GM21576 (cell line): ENCODE measurements at regions not wholly inside any gene's neighbourhood (a gene's known extent, or its start where the extent isn't known, plus 50 kb on each side); places are given as distances from the start of the nearest gene placed in this dataset.

Experiments used
- ATAC-seq: cut with Tn5 transposase; IDR thresholded peaks from one replicate; pipeline ENCODE4 v1.9.1; 2021; ENCODE audit warnings: mild to moderate bottlenecking, moderate library complexity; ENCODE audit not compliant: unreplicated experiment

DNA sequence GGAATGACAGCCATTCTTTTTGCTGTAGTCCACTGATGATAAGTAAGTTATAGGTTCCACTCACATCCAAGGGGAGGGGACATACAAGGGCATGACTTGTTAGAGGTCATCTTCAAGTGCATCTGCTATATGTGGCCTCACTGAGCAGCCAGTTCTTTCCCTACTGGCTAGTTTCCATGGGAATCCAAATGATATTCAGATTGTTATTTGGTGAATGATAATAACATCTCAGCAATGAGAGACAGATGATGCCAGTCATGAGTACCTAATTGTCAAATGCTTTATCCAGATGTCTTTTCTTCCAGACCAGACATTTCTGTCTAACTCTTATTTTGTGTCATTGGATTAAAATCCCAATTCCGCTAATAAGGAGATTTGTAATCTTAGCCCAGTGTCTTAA, 460.4 kb upstream of the BOD1L1 start:
- no peak for ATAC-seq

DNA sequence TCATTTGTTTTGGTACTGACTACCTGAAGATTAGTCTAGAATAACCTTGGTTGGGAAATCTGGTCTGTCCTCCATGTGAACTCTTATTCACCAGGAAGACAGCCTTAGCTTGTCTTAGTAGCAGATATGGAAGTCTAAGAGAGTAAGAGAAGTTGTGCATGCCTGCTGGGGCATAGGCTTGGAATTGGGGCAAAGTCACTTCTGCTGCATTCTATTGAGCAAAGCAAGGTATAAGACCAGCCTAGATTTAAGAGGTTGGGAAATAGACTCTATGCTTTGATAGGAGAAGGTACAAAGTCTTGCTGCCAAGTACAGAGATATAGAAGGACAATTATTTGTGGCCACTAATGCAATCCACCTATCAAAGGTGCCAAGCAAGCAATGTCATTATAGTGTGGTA, 464.0 kb upstream of the BOD1L1 start:
- ATAC-seq: no peak

DNA sequence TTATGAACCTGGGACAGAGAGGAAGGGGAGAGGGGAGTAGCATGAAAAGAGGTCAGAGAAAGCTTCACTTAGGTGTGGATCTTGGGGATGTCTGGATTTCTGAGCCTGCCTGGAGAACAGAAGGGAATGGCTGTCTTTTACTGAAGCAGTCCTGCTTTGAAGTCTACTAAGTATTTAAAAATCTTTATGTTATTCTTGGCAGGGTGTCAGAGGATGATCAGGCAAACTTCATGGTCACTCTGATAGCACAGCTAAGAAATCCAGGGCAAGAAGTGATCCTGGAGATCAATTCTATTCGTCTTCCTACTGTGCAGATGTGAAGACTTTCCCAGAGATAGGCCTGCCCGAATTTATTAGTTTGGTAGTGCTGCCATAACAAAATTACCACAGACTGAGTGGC, 464.4 kb upstream of the BOD1L1 start:
- no peak for ATAC-seq

DNA sequence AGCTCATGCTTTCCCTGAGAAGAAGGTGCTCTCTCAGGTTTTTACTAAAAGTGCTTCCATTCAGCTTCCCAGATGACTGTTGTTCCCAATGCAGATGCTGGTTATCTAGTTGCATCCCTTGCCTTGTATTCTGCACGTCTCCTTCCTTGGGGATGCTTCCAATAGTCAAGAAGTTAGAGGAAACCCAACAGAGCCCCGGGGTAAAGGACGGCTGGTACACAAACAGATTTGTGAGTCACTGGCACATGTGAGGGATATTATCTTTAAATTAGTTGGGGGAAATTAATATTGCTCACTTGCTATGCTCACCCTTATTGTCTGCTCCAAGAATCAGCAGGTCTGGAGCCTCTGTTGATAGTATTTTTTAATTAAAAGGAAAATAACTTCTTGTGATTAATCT, 465.2 kb upstream of the BOD1L1 start:
- ATAC-seq: no peak

DNA sequence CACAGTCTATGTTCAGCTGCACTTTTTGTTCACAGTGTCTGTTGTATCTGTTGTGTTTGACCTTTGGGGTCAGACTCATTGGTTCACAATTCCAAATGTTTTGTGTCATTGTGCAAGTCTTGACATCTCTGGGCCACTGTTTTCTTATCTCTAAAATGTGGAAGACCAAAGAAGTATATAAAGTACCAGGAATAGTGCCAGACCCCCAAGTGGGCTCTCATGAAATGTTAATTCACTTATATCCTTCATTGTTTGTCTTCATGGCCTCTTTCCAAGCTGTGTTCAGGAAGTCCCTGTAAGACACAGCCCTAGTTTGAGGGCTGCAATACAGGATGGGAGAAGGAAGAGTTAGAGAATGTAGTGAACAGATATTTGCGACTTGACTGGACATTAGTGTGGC, 468.3 kb upstream of the BOD1L1 start:
- no peak for ATAC-seq

DNA sequence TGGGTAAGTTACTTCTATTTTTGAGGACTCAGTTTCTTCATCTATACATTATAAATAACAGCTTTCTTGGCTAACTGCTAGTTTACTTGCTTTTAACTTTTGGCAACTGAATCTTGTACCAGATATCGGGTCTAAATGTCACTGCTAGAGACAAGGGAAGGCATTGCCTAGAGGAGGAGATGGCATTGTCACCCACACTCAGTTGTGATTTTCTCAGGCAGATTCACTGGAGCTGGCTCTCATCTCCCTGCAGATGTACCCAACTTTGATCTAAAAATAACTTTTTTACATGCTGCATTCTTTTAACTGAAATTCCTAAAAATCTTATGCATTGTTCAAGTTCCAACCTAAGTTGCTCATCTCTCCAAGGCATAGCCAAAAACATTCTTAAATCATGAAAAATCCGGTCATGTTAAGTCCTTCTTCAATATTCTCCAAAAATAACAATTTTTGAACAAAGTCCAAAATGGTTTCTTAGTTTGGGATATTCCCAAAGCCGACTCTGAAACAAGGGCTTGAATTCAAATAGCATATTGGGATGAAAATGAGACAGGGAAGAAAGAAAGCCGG, 469.0 kb upstream of the BOD1L1 start:
- ATAC-seq: no peak

DNA sequence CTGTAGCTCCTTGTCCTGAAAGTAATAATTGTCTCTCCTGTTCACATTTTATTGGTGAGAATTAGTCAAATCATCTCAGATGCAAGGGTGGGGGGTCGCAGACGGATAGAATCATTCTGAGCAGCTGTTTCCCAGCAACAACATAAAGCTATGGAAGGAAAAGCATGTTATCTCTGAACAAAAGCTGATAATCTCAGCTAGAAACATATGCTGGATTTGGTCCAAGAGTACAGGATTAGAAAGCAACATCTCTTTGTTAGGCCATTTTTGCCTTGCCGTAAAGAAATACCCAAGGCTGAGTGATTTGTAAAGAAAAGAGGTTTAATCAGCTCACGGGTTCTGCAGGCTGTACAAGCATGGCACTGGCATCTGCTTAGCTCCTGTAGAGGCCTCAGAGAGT, 472.8 kb upstream of the BOD1L1 start:
- ATAC-seq: no peak

DNA sequence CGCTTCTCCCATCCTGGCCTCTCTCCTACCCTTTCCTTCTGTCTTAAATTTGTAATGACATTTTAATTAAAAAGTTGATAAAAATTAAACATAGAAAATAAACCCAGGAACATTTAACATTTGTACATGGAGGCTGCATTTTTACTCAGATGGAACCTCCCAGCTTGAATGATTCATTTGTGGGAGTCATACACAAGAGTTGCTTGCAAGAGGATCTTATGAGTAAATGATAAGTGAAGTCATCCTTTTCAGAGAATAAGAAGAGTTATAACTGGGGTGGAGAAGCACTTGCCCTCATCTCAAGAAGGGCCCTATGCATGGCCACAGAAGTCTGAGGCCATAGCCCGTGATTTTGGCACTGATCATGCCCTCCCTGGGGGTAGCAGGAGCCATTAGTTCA, 482.9 kb upstream of the BOD1L1 start:
- no peak for ATAC-seq

DNA sequence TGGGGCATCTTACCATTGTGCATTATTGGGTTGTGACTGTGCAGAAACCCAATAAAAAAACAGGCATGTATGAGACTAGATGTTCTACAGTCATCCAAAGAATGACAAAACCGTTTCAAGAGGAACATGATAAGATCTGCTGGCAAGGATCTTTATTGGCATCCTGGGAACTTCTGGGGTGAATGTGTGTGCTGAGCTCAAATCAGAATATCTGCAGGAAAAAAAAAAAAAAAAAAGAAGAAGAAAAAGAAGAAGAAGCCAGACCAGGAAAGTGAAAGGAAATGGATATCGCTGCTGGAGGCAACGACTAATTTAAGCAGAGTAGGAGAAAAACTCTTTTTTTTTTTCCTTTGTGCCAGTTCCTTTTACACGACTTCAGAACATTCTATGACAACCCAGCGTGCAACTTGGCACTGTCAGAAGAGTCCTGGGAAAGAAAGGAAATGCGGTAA, 484.2 kb upstream of the BOD1L1 start:
- ATAC-seq: no peak

DNA sequence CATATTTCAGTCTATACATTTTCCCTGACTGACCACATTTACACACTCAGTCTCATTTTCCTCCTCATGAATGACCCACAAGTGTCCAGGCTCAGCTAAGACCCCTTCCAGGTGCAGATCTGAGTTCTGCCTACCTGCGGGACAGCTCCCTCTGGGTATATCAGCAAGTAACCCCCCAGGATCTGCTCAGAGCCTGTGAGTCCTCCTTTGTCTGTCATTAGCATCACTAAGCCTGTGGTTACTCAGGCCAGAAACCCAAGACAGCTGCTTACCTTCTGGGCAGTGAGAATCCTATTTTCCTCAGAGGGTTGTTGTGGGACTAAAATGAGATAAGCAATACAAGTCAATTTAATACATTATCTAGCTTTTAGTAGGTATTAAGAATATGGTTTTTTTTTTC, 487.6 kb upstream of the BOD1L1 start:
- no peak for ATAC-seq

DNA sequence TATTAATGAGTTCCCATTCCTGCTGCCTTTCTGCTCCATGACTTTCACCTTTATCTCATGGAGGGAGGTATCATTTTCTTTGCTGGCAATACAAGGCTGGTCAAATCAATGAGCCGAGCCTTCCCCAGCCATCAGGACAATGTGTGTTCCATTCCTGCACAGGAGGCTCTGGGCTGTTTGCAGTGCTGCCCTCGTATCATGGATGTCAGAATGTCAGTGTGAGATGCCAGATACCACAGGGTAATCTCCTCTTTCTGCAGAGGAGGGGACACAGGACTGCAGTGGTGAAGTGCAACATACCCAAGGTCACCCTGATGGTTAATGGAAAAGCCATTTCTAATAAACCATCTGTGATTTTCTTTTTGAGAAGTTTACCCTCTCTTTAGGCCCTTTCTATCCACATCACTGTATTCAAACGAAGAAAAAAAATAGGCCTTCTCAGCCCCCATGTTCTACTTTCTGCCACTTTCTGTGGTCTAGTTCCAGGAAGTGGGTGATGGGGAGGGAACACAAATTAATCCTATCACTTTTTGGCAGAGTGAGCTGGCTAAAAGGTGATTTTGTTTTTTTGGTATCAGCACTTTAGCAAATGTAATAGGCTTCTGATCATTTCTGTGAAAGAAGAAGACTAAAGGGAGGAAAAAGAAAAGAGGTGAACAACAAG, 490.2 kb upstream of the BOD1L1 start:
- no peak for ATAC-seq

DNA sequence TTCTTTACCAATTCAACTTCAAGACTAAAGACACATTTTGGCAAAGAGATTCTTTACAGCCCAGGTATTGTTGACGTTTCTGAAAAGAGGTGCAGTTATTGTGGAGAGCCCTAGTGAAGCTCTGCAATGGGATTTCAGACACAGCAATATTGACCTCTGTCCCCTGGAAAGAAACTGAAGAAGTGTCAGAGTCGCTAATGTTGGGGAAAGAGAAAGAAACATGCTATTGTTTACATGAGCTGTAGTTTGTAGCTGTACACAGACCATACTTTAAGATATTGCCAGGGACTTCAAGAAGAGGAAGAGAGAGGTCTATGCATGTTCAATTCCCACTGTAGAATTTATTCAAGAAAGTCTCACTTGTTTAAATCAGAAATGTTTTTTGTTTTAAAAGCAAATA, 497.3 kb upstream of the BOD1L1 start:
- no peak for ATAC-seq

DNA sequence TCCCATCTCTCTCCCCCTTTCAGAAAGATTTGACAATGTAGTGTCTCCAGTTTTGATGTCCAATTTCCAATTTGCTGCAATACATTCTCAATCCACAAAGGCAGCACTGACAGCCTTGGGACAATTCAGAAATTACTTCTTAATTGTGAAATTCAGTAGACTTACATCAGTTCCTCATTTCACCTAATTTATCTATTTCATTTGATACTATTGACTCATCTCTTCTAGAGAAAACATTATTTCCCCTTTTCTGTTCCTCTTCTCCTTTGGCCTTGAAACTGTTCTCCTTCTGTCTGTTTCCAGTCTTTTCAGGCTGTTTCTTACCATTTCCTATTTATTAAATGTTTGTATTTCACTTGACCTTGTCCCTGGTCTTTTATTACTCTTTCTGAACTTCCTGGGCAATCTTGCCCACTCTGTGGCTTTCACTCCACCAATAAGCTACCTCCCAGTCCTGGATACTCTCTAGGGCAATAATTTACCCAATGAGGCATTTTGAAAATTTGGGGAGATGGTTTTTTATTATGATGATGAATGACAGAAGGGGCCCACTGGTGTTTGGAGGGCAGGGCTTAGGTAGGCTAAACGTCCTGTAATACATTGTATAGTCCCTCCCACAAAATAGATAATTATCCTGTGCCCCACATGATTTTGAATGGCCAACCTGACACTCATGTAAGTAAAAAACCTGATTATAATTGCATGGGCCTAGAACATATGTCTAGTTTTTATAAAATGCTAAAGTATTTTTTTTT, 498.0 kb upstream of the BOD1L1 start:
- ATAC-seq: peak; percentile 93

DNA sequence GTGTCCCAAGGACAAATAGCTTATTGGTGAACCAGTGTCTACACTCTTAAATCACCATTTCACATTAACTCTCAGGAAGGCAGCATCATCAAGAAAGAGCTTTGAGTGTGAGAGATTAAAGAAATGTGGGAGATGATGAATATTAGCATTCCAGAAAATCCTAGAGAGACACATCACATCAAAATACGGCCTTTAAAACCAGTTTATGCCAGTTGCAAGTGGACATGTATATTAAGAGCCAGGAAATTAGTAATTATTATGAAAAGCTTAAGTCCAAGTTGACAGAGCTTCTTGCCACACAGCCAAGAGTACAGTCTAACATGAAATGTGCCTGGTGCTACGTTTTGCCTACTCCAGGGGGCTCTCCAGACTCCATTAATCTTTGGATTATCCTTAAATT, 503.0 kb upstream of the BOD1L1 start:
- no peak for ATAC-seq

DNA sequence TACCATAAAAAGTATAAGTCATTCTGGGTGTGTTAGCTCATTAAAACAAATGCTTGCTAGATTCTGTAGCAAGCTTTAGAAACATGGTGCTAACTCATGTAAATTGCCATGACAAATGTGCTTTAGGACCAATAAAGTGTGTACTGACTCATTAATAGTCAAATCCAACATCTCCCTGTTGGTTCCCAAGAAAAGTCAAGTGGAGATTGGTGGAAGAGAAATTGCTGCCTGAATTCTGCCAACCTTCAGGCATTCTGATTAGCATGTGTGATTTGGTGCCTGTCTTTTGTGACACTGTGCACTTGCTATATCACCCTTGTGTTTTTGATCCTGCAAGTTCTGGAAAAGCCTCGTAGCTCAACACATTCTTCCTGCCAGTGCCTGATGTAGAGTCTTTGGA, 503.8 kb upstream of the BOD1L1 start:
- ATAC-seq: no peak

DNA sequence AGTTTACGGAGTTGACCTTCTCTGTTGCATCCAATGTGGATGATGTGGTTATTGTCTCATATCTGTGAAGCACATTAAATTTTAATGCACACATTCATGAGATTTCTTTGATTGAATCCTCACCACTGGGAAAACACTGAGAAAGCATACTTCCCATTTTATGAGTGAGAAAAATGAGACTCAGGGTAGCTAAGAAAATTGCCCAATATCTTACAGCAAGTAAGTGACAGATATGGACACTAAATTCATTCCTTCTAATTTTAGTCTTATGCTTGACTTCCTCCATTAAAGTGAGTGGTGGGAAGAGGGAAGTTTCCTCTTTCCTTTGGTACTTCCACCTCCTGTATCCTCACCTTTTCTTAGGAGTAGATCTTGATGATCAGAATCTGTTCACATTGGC, 504.8 kb upstream of the BOD1L1 start:
- ATAC-seq: no peak

DNA sequence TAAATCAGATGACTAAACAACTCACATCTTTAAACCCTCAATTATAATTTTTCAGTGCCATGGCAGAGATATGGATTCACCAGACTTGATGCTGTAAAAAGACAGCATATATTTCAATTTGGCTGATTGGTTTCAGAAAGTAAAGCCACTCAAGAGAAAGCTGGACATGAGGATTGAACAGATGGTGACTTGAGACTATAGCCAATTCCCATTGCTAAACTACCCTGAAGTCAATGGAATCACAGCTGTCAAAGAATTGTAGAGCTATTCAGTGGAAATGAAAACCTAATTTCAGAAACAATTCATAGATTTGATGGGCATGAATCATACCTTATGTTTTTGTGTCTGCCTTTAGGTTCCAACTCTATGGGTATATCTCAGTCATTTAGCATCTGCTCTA, 510.6 kb upstream of the BOD1L1 start:
- no peak for ATAC-seq

DNA sequence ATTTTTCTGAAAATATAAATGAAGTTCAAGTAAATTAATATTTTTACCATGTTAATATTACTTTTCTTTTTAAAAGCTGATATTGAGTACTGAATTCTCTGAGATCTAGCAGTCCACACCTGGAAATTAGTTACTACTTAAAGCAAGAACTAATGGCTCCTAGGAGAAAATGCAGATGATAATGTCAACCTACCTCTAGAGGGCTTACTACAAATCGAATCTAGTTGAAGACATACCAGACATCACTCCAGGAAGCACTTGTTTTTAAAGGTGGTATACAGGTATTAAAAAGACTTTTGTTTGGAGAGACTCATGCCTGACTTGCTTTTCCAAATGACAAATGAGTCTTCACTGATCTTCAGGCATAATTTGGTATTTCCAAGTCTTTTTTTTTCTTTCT, 516.4 kb upstream of the BOD1L1 start:
- ATAC-seq: no peak

DNA sequence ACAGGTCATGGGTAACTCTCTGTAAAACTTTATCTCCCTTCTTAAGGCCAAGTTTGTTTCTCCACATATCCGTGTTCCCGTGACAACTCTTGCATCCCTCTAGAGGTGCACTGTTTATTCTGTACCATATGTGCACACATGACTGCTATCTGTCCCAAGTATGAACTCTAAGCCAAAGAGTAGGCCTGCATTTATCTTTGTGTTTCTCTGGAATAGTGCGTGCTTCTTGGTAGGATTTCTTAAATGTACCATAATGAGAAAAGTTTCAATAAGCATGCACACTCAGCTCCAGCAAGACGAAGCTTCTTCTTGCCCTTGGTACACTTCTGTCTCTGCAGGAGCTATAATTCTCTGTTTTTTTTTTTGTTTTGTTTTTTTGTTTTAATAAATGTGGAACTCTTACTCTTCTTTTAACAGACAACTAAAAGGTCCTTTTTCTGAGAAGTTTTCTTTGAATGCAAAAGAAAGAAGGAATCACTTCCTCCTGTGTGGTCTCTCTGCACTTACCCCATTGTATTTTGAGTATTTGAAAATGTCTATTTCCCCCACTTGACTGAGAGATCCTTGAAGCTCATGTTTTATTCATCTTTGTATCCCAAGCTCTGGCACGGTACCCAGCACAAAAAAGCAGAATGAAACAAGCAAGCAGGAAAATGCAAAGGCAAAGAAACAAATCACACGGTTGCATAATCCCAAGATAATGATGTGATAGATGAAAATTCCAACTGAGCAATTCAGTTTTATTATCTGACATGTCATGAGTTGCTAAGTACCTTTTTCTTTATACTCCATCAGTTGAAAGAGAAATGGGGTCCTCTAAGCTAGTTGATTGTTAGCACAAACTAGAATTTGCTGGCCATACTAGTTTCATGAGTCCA, 521.9 kb upstream of the BOD1L1 start:
- ATAC-seq: no peak

DNA sequence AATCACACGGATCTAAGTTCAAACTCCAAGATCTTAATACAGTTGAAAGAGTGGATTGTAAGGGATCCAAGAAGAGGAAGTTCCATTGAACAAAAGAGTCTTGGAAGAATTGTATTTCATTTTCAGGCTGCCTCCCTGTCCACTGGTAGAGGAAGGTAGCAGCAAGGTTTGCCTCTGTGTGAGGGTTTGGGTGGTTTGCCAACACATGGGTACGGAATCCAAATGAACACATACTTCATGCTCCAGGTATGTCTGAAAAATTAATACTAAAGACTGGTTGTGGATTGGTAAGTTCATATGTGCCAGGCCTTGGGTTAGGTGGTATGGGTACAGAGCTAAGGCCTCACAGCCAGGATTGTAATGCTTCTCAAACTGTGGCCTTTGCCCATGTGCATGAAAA, 523.6 kb upstream of the BOD1L1 start:
- ATAC-seq: no peak

DNA sequence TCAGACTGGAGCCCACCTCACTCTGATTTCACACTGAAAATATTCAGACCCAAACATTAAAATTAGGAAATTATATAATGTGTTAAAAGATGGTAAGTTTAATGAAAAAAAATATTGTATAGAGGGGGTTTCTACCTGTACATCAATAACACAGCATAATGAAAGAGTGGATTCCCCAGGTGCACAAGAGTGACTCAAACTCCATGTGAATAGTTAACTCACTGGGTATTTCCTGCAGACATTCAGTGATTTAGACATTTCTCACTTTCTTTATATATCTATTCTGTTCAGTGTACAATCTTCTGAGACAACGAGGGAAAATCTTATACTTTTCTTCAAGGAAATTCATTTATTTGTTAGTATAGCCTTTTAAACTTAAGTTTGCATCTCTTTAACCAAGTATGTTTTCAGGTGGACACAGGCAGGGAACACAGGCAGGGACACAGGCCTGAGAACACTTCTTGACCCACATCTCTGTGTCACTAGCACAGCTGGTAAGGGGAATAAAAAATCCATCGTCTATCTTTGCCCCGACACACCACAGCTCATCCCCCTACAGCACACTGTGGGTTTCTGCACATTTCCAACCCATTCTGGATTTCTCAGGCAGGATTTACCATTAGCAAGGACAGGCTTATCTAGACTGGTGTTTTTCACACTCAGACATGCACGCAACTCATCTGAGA, 525.5 kb upstream of the BOD1L1 start:
- ATAC-seq: peak; percentile 58
